Uterus (tissue), 3 donors: ENCODE measurements at regions not wholly inside any gene's neighbourhood (a gene's known extent, or its start where the extent isn't known, plus 50 kb on each side); places are given as distances from the start of the nearest gene placed in this dataset.
"Not testable (repeated sequence)": the region's sequence is repeated elsewhere in the genome, so short reads cannot be mapped to it uniquely, and the experiment has no call there.

Experiments used
- DNase-seq, 2 donors: peaks; one replicate each; pipeline ENCODE4 v3.0.0-alpha.2; 2019 to 2020
- H3K27ac ChIP-seq, 2 donors: fragments of 200-600 bp; sonication (generic); 1 replicate in 1 of 2; 2 replicates in 1 of 2; pipeline ENCODE4 v1.5.1; 2016 to 2018
- H3K27me3 ChIP-seq, 2 donors: fragments of 200-600 bp; sonication (generic); one replicate each; pipeline ENCODE4 v1.5.1; 2018 to 2019; ENCODE audit warnings: control low read depth in 1 of 2
- H3K36me3 ChIP-seq, 2 donors: fragments of 200-600 bp; sonication (generic); one replicate each; pipeline ENCODE4 v1.5.1; 2019; ENCODE audit warnings: control low read depth in 1 of 2
- H3K4me1 ChIP-seq, 2 donors: fragments of 200-600 bp; sonication (generic); one replicate each; pipeline ENCODE4 v1.5.1; 2018 to 2019; ENCODE audit warnings: control low read depth in 1 of 2
- H3K4me3 ChIP-seq, 2 donors: fragments of 200-600 bp; sonication (generic); 1 replicate in 1 of 2; 2 replicates in 1 of 2; pipeline ENCODE4 v1.5.1; 2018 to 2019; ENCODE audit warnings: mild to moderate bottlenecking in 1 of 2
- H3K9me3 ChIP-seq, 2 donors: fragments of 200-600 bp; sonication (generic); one replicate each; pipeline ENCODE4 v1.5.1; 2019; ENCODE audit warnings: control low read depth in 1 of 2
- POLR2A ChIP-seq, 2 donors: fragments of 450-650 bp; IDR thresholded peaks; one replicate each; pipeline ENCODE4 v1.6.1; 2016; ENCODE audit warnings: antibody characterized with exemption in 2 of 2, mild to moderate bottlenecking in 1 of 2, moderate library complexity in 1 of 2
- intact Hi-C: fragments of 100-400 bp; cut with DNase I; formaldehyde crosslinking; loops from one replicate; pipeline ENCODE4 v1.15.1; 2023; ENCODE audit warnings: low total_unique reads
- TF ChIP-seq, protein P1 (sequence below), 4 experiments: fragments of 200-600 bp in 2 of 4; fragments of 450-650 bp in 2 of 4; sonication (generic) in 2 of 4; IDR thresholded peaks; one replicate each; pipeline ENCODE4 v1.5.1; 2016 to 2019; ENCODE audit warnings: antibody characterized with exemption in 4 of 4, mild to moderate bottlenecking in 2 of 4, moderate library complexity in 1 of 4
- donor health status: DM: yes; HTN: yes; CAD: no.

DNA sequence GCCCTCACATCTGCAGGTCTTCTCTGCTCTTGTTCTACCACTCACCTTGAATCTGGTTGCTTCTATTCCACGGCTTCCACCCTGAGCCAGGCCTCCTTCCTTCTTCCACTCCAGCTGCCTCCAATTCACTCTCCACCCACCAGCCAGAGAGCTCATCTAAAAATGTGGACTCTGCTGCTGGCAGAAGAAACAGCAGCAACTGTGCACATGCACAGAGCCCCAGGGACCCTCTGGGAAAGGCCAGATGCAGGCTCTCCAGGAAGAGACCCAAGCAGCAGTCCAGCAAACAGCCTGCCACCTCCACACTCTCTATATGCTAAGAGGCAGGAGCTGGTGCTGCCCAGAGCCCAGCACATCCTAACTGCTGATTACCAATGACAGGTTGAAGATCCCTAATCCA lies 162.6 kb upstream of the TOP1 start:
- no peak overlapping the region for H3K27ac ChIP-seq
- intact Hi-C loops, result no loop called here
- peaks cover 0 to 8% of the 10 kb centered on the region in 2 donors for H3K4me1 ChIP-seq
- H3K4me3 ChIP-seq, result no peak overlapping the region
- TF ChIP-seq POLR2A (IDR thresholded peaks at IDR 0.05), result no peak
- TF ChIP-seq, protein P1, sequence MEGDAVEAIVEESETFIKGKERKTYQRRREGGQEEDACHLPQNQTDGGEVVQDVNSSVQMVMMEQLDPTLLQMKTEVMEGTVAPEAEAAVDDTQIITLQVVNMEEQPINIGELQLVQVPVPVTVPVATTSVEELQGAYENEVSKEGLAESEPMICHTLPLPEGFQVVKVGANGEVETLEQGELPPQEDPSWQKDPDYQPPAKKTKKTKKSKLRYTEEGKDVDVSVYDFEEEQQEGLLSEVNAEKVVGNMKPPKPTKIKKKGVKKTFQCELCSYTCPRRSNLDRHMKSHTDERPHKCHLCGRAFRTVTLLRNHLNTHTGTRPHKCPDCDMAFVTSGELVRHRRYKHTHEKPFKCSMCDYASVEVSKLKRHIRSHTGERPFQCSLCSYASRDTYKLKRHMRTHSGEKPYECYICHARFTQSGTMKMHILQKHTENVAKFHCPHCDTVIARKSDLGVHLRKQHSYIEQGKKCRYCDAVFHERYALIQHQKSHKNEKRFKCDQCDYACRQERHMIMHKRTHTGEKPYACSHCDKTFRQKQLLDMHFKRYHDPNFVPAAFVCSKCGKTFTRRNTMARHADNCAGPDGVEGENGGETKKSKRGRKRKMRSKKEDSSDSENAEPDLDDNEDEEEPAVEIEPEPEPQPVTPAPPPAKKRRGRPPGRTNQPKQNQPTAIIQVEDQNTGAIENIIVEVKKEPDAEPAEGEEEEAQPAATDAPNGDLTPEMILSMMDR (IDR thresholded peaks at IDR 0.05), result no peak
- H3K27me3 ChIP-seq, result no peaks in the 10 kb centered on the region
- H3K36me3 ChIP-seq, result no peaks in the 10 kb centered on the region
- DNase-seq, result no peak
- no peaks in the 10 kb centered on the region for H3K9me3 ChIP-seq

DNA sequence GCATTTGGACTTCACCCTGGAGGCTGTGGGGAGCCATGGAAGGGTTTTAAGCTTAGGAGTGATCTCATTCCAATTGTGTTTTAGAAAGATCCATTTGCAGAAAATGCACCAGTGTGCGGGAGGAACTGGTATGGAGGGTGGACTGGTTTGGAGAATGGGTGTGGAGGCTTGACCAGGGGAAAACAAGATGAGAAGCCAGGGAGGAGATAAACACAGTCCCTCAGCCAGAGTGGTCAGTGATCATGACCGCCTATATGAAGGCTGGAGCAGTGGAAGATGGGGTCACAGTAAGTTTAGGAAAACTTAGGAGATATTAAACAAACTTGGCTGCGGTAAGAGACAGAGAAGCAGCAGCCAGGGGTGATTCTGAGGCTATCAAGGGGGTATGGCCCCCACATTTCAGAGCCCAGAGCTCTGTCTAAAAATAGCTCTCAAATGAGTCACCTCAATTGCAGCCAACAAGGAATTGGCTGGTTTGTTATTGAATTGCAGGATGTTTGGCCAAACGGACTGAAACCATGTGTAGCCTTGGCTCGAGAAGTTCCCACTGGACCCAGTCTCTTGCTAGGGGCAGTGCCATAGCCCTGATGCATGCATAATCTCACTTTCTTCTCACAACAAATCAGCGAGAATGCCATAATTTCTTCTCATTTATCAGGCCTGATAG lies 159.9 kb upstream of the TOP1 start:
- H3K4me1 ChIP-seq, result peaks cover 0 to 8% of the 10 kb centered on the region in 2 donors
- no peak overlapping the region for H3K4me3 ChIP-seq
- no peaks in the 10 kb centered on the region for H3K9me3 ChIP-seq
- intact Hi-C loops, result no loop called here
- no peaks in the 10 kb centered on the region for H3K36me3 ChIP-seq
- TF ChIP-seq, protein P1 (IDR thresholded peaks at IDR 0.05), result no peak
- TF ChIP-seq POLR2A (IDR thresholded peaks at IDR 0.05), result no peak
- DNase-seq, result peak; percentile 18 to 37
- H3K27me3 ChIP-seq, result no peaks in the 10 kb centered on the region
- H3K27ac ChIP-seq, result peak overlapping the region in 1 of 2 donors; percentile 52

- Histone ChIP-seq H3K36me3 (no peaks in the 10 kb centered on the region), H3K4me3 (no peak overlapping the region), H3K9me3 (no peaks in the 10 kb centered on the region), H3K27ac (peak overlapping the region in 1 of 2 donors; percentile 25), H3K4me1 (peaks cover 0 to 8% of the 10 kb centered on the region in 2 donors), H3K27me3 (no peaks in the 10 kb centered on the region)
- intact Hi-C loops, result no loop called here
- DNase-seq, result no peak
- TF ChIP-seq POLR2A (IDR thresholded peaks at IDR 0.05), result no peak
- TF ChIP-seq, protein P1 (IDR thresholded peaks at IDR 0.05), result no peak
Measured at GRCh38 chr20:40869218-40870147, 159.1 kb upstream of the TOP1 start.

GRCh38 chr20:40875116-40876085 lies 153.2 kb upstream of the TOP1 start:
- no peaks in the 10 kb centered on the region for H3K27me3 ChIP-seq
- TF ChIP-seq POLR2A (IDR thresholded peaks at IDR 0.05), result no peak
- TF ChIP-seq, protein P1 (IDR thresholded peaks at IDR 0.05), result no peak
- no peaks in the 10 kb centered on the region for H3K36me3 ChIP-seq
- H3K4me3 ChIP-seq, result no peak overlapping the region
- no peak overlapping the region for H3K27ac ChIP-seq
- DNase-seq, result no peak
- H3K9me3 ChIP-seq, result no peaks in the 10 kb centered on the region
- no peaks in the 10 kb centered on the region for H3K4me1 ChIP-seq
- intact Hi-C loops, result no loop called here

GRCh38 chr20:40878099-40878498 lies 150.5 kb upstream of the TOP1 start:
- intact Hi-C loops, H3K27ac ChIP-seq, H3K36me3 ChIP-seq, H3K9me3 ChIP-seq, H3K4me3 ChIP-seq, H3K27me3 ChIP-seq, DNase-seq, H3K4me1 ChIP-seq: not testable (repeated sequence)
